DMS 273 treated with DMSO at 0.1 percent for 48 hours (cell line): ENCODE measurements at regions not wholly inside any gene's neighbourhood (a gene's known extent, or its start where the extent isn't known, plus 50 kb on each side); places are given as distances from the start of the nearest gene placed in this dataset.
"Not testable (repeated sequence)": the region's sequence is repeated elsewhere in the genome, so short reads cannot be mapped to it uniquely, and the experiment has no call there.

Experiments
- DNase-seq: peaks from one replicate; lab custom pipeline; 2025; lab: John Stamatoyannopoulos, UW

DNA sequence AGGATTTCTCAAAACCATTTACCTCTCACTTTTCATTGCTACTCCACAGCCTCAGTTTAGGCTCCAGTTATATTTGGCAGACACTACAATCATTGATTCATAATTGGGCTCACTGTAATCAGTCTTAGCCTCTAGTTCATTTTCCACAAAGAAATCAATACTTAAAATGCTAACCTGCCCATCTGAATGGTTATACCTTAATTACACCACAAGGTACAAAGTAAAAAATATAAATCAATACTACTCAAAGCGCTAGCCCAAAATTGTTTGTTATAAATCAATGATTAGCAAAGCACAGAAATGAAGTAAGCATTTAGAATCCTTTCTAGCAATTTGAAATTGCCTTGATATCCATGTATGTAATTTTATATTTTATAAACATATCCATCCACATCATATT, 222.6 kb upstream of the NDST3 start:
- DNase-seq, result no peak

DNA sequence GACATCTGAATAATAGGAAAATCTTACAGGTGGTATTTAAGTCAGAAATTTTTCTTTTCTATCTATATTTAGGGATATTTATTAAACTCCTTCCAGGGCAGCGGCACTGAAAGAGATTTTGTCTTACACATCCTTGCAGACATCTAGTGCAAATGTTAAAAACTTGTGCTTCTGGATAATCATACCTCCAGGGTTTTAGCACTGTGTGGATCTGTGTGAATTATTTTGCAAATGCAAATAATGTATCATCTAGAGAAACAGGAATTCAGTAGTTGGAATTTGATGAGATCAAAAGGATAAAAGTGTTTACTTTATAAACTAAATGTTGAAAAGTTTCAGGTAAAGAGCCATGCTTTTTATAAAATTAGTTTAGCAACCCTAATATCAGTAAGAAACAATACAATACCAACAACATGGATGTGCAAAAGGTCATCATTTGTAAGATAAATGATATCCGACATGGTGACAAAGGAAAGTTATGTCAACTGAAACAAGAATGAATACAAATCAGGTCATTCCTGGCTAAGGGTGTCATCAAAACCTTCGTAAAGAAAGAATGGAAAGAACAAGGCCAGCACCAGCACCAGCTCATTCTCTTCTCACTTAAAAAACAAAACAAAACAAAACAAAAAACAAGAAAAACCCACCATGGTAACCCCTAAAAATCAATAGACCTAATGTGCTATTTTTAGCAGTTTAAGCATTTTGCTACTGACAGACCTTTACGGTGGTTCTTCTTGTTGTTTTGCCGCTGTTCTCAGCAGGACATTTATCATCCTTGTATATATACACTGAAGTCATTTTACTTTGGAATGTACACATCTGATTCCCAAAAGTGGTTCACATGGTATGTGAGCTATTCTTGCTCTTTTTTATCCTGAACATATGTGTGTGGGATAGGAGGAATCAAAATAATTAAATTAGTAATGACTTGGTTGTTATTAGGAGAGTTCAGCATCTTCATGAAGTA, 219.7 kb upstream of the NDST3 start:
- DNase-seq, result no peak

DNA sequence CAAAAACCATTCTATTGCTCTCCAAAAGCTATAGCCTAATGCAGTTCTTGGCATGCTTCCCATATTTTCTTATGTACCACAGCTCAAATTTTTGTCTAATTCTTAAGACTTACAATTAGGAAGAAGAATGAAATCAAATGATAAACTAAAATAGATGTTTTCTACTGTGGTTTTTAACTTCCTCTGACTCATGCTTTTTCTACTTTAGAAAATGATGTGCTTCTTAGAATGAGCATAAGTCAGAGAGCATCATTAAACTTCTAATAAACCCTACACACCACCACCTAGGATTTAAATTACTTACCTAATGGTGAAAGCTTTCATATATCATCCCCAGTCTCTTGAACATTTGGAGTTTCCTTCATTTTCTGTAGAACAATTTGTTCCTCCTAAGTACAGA, 217.0 kb upstream of the NDST3 start:
- no peak for DNase-seq

DNA sequence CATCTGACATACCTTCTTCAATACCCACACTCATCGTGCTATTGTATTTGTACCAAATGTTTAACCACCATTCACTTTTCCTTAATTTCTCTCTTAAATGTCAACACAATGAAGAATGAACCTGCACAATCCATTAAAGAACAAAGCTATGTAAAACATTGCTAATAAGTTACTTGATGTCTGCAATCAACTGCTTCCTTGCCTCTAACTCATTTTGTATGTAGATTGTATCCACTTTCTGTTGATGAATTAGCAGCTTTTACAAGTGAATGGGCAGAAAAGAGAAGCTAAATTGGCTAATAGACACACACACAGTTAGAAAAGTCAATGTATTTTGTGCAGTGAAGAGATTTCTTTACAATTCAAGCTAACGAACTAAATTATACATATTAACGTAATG, 212.5 kb upstream of the NDST3 start:
- no peak for DNase-seq

DNA sequence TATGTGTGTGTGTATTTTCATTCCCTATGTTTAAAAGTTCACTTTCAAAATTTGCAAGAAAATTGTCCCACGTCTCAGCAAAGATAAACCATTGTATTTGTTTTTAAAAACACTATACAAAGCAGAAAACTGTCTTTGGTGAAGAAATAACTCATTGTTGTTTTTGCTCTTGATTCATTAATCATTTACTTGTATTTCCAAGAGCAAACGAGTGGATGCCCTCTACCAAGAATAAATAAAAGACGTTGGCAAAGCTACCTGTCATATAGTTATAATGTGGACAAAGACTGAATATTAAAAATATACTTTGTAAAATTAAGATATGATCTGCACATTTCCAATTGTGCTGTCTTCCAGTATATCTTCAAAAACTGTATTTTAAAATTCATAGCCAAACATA, 210.9 kb upstream of the NDST3 start:
- no peak for DNase-seq

DNA sequence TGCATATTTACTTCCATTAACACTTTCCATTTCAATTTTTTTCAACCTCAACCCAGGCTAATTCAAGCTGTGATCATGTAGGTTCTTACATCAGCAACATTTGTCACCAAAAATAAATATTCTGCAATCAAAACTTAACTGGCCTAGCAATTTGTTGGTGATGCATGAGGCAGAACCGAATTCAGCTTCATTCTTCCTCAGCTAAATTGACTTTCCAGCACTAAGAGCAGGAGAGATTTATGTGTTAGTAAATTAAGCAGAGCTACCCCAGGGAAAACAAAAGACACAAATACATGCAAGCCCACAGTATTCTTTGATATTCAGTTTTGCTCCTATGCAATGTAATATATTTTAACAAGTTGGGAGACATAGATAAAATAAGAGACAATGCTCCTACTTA, 208.7 kb upstream of the NDST3 start:
- DNase-seq, result no peak

DNA sequence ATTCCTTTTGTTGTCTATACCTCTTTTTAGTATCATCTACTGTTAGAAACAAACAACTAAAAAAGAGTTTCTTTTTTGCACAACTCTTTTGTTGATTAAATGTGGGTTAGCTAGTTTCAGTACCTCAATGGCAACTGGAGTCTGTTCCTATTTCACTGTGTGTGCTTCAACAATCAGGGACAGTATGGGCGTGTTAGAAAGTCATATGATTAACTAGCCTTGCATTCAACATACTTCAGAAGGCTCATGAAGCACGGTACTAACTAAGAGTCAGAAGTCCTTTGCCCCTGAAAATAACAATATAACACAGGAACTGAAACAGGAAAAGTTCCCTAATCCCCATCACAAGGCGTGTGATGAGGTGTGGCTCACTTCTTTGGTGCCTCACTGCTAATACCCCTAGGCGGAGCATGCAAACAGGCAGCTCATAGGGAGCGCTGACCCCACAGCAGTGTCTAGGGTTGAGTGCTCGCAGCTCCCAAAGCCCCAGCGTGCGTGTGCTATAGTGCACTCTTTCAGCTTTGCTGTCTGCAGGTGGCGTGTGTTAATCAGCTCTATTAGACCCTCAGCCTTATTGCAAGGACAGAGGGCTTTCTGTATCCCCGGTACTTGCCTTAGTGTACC, 203.1 kb upstream of the NDST3 start:
- DNase-seq, result no peak

DNA sequence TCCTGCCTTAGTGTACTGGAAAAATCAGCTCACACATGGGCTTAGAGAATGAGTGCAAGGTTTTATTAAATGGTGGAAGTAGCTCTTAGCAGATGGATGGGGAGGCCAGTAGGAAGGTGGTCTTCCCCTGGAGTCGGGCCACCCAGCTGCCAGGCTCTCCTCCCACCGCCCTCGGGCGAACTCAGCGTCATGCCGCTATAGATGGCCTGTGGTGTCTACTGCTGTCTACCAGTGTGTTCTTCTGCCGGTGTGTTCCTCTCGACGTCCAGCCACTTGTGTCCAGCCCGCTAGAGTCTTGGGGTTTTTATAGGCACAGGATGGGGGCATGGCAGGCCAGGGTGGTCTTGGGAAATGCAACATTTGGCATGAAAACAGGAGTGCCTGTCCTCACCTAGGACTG, 198.7 kb upstream of the NDST3 start:
- DNase-seq, result no peak

DNA sequence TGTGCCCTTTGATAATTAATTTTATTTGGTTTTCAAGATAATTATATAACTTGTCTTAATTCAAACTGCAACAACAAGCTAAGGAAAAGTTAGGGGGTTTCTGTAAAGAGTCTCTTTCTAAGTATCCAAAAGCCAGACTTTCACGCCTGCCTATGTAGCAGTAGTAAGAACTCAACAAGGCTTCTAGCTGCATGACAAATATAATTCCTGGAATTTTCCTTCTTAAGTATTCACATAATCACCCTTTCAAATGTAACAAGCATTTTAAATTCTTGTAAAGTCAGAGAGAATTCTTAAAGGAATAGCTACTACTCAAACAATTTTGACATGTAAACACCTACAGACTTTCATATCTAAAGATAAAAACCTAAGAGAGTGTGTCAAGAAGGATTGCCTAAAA, 189.7 kb upstream of the NDST3 start:
- no peak for DNase-seq

DNA sequence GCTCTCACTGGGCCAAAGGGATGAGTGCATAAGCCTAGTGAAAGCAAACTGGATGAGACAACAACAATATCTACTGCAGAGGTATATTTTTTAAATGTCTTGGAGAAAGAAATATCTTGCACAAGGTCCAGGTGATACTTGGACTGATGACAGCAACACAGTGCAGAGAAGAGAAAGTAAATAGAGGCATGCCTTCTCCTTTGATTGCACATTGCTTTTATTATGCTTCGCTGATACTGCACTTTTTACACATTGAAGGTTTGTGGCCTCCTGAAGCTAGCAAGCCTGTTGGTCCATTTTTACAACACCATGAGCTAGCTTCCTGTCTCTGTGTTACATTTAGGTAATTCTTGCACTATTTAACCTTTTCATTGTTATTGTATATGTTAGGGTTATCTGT, 189.0 kb upstream of the NDST3 start:
- no peak for DNase-seq

DNA sequence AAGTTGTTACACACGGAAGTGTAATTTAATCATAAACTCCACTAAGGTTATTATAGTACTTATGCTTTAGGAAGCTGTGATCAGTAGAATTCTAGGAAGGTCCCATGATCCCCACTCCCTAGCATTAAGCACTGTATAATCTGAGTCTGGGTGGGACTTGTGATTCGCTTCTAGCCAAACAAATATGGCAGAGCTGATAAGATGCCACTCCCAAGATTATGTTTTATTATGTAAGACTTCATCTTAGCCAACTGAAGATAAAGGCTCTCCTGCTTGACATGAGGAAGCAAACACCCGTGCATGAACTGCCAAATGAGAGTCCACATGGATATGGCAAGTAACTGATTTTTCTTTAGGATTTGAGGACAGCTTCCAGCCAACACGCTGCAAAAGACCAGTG, 186.4 kb upstream of the NDST3 start:
- no peak for DNase-seq

DNA sequence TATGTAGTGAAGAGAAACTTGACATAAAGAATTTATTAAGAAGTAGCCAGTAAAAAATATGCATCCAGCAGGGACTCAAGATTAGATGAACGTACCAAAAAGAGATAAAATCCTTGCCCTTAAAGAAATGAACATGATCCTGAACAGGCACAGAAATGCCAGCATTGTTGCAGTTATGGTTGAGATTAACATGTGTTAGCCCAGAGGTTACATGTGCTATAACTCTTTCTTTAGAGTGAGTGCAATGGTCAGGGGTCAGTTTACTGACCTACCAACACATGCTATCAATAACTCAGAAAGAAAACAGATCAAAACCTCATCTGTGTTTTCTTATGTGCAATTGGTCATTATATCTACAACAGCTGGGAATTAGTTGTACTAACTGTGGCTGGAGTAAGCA, 166.1 kb upstream of the NDST3 start:
- no peak for DNase-seq

DNA sequence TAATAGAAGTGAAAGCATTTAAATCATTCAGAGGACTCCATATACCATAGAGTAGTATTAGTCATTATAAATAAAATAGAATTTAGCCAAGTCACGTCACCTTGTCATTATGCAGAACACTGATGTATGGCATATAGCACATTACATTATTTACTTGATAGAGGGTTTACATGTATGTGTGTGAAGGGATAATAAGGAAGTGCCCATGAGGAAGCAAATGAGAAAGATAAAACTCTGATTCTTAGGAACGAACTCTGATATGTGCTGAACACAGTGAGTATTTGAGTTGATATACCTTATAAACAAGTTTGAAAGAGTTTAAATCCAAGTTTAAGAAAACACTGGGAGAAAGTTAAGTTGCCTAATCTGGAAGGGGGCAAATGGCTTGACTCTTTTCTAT, 160.5 kb upstream of the NDST3 start:
- no peak for DNase-seq

DNA sequence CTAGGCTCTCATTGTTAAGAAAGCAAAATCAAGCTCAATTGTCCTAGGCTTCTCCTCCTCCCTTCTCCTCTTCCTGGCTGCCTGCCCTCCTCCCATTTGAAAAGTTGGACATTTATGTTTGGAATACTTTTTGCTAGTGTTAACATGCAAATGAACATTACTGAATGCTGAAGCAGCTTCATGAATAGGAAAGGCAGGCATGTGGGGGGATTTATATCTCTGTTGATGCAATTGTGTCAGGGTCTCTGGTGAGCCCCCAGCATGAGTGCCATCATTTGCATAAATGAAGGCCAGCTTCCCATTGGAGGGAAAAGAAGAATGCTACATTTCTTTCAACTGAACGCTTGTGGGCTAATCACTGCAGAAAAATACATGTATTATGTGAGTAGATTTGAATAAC, 160.1 kb upstream of the NDST3 start:
- no peak for DNase-seq

DNA sequence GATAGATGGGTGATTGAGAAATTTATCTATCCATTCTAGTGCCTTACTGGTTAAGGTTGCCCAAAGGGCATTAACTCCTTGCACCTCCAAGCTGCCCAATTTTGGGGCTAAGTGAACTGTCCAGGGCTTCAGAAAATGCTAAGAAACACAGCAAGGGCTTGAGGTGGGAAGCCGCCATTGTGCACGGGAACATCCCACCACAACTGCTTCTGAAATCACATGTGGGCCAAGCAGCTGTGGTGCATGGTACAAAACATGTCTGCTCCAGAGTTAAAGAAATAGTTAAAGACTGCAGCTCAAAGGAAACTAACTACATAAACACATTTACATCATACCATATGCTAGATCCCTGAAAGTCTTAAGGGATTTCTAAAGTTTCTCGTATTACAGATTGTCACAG, 144.3 kb upstream of the NDST3 start:
- DNase-seq, result no peak

DNA sequence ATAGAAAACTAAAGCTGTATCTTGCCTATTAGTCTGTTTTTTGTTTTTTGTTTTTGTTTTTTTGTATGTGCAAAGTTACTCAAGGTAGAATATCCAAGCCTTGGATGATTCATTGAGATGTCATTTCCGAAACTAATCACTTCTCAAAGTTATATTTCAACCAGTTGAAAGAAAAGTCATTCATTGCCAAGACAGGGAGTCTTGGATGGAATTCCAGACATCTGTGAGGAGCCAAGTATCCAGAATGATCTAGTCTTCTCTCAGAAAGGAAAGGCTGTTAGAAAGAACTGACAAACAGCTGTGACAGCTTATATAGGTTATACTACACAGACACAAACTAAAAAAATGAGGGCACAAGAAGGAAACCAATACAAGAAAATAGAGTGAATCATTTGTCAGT, 141.1 kb upstream of the NDST3 start:
- DNase-seq, result no peak

DNA sequence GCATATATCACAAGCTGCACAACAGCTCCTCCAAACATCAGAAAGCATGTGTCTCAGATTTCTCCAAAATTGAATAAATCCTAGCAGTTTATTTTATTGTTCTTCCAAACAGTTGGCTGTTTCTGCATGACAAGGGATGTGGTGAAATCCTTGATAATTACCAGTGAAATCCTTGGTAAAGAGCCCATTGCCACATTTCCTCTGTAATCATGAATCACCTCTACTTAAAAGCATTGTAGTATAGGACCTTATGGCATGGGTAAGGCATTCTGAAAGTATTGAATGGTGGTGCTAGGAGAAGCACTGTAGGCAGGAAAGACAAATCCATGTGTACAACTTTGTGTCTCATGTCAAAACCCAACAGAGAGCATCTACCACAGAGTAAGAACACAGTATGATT, 135.8 kb upstream of the NDST3 start:
- no peak for DNase-seq

DNA sequence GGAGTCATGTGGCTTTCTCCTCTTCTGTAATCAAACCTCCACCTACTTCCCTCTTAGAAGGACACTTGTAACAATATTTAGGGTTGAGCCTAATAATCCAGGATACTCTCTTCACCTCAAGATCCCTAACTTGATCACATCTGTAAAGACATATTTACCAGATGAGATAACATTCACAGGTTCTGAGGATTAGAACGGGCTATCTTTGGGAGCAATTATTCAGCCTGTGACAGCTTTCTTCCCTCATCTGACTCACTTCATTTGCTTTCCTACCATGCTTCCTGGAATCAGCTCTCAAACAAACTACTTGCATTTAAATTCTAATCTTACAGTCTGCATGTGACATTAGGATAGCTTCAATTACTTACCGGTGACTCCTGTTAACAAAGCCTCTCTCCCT, 133.5 kb upstream of the NDST3 start:
- DNase-seq, result no peak

DNA sequence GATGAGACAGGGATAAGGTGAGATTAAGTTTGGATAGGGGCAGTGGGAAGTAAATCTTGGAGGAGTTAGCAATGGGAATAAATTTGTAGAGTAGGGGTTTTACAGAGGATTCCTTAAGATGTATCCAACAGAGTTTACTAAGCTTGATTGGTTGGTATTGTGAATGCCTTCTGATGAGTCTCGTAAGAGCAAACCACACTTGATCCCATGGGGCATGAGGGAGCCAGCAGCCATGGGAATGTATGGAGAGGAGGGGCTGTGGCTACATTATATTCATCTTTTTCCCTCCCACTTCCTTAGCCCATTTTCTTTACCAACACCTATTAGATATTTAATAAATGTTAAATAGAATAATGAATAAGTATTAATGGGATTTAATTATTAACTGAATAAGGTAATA, 126.6 kb upstream of the NDST3 start:
- no peak for DNase-seq

DNA sequence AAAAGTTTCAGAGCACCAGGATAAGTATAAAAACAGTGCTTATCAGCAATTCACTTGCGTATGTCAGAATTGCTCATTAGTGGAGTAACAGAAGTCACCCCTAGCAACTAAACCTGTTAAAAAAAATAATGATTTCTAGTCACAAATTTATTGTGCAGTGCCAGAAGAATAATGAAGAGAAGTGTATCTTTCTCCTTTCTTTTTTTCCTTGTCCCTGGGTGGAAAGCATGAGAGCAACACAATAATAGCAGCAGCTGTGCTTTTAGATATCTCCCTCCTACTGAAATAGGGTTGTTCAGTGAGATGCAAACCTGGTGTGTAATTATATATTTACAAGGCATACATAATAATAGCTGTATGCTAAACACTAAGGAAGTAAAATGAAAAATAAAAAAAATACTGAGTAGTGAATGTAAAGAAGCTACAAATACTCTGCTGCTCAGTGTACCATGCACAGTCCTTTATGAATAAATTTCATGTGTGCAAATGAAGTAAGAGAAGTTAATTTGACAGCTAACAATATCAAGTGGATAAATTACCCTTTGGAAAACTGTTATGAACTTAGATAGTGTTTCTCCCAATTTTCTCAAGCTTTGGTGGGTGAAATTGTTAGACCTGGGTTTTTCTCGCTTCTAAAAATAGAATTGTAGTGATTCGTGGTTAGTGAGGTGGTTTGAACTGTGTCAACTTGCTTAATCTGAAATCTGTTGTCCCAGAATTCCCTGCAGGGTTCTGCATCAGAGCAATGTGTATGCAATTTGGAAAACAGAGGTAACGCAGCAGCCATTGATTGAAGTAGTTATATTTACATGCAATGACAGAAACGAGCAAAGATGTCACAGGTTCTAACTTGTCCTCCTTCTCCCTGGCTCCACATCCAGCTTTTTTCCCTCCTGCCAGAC, 125.7 kb upstream of the NDST3 start:
- DNase-seq, result no peak

DNA sequence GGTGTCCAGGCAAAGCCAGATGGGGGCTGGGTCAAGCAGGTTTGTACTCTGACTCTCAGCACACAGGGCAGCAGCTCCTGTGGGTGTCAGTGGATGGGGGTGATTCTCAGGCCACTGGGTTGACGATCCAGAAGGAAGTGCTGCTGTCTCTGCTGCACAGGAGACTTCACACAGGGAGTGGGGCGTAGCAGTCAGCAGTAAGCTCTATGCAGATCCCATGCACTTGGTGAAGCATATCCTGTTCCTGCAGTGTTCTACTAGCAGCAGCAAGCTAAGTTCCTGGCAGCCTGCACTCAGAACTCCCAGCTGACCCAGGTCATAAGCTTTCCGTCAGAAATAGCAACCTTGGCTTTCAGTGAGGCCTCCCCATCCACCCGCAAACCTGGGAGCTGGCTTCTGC, 117.6 kb upstream of the NDST3 start:
- DNase-seq, result no peak

DNA sequence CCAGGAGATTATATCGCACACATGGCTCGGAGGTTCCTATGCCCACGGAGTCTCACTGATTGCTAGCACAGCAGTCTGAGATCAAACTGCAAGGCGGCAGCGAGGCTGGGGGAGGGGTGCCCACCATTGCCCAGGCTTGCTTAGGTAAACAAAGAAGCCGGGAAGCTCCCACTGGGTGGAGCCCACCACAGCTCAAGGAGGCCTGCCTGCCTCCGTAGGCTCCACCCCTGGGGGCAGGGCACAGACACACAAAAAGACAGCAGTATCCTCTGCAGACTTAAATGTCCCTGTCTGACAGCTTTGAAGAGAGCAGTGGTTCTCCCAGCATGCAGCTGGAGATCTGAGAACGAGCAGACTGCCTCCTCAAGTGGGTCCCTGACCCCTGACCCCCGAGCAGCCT, 112.0 kb upstream of the NDST3 start:
- not testable (repeated sequence) for DNase-seq

DNA sequence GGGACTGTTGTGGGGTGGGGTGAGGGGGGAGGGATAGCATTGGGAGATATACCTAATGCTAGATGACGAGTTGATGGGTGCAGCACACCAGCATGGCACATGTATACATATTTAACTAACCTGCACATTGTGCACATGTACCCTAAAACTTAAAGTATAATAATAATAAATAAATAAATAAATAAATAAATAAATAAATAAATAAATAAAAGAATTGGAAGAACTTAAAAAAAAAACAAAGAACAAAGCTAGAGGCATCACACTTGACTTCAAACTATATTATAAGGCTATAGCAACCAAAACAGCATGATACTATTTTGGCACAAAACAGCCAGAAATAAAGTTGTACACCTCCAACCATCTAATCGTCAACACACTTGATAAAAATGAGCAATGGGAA, 106.5 kb upstream of the NDST3 start:
- DNase-seq, result not testable (repeated sequence)
